GM18505 (cell line): ENCODE measurements at regions not wholly inside any gene's neighbourhood (a gene's known extent, or its start where the extent isn't known, plus 50 kb on each side); places are given as distances from the start of the nearest gene placed in this dataset.

Experiments used
- ATAC-seq: cut with Tn5 transposase; IDR thresholded peaks from one replicate; pipeline ENCODE4 v1.9.1; 2021; ENCODE audit not compliant: unreplicated experiment
- POLR2A ChIP-seq: IDR thresholded peaks from 4 replicates; pipeline ENCODE4 v1.6.1; 2011; ENCODE audit warnings: borderline replicate concordance; ENCODE audit not compliant: insufficient read depth, insufficient read length; ENCODE audit errors: extremely low read depth

DNA sequence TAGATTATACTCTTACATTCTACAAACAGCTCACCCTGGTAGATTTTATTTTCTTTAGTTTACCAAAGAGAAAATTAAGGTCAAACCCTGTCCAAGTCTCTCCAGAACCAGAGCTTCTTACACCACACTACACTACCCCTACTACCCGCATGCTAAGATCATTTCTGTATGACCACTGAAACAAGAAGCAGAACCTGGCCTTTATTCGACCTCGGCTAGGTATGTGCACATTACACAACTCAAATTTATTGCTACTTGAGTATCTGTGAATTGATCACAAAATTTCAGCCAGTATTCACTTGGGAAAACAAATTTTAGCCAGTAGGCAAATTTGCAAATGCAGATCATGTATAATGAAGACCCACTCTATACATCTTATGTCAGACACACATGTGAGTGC lies 2437.0 kb downstream of the PCDH9 start:
- ATAC-seq = no peak
- TF ChIP-seq POLR2A = no peak

GRCh38 chr13:64791373-64791772 lies 2438.8 kb downstream of the PCDH9 start:
- TF ChIP-seq POLR2A = no peak
- no peak for ATAC-seq

DNA sequence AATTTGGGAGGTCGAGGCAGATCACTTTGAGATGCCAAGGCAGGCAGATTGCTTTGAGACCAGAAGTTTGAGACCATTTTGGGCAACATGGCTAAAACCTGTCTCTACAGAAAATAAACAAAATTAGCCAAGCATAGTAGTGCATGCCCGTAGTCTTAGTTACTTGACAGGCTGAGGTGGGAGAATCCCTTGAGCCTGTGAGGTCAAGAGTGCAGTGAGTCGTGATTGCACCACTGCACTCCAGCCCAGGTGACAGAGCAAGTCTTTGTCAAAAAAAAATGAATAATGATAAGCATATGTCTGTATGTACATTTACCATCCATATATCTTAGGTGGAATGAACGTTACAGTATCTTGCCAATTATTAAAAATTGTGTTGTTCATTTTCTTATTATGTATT lies 2447.7 kb downstream of the PCDH9 start:
- ATAC-seq = no peak
- no peak for TF ChIP-seq POLR2A

GRCh38 chr13:64778002-64778401 lies 2452.1 kb downstream of the PCDH9 start:
- TF ChIP-seq POLR2A = no peak
- no peak for ATAC-seq

- no peak for TF ChIP-seq POLR2A
- ATAC-seq = no peak
Measured at GRCh38 chr13:64774915-64775314, 2455.2 kb downstream of the PCDH9 start.

GRCh38 chr13:64770743-64771142 lies 2459.4 kb downstream of the PCDH9 start:
- no peak for ATAC-seq
- TF ChIP-seq POLR2A = no peak

DNA sequence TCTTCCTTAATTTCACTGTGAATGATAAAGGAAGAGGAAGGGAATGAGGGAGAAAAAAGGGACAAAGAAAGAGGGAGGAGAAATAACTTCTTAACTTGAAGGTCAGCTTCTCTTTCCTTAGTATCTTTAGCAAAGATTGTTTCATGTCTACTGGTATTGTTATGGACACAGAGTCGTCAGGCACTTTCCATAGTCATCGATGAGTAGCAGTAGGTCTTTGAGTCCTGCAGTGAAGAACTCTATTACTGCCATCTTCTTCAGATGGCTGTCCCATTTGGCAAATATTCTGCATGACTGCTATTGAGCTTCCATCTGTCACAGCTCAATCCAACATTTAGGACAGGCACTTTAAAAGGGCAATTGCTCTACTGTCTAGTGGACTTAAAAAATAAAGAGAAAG lies 2463.1 kb downstream of the PCDH9 start:
- no peak for TF ChIP-seq POLR2A
- ATAC-seq = no peak

GRCh38 chr13:64765636-64766035 lies 2464.5 kb downstream of the PCDH9 start:
- no peak for TF ChIP-seq POLR2A
- no peak for ATAC-seq

DNA sequence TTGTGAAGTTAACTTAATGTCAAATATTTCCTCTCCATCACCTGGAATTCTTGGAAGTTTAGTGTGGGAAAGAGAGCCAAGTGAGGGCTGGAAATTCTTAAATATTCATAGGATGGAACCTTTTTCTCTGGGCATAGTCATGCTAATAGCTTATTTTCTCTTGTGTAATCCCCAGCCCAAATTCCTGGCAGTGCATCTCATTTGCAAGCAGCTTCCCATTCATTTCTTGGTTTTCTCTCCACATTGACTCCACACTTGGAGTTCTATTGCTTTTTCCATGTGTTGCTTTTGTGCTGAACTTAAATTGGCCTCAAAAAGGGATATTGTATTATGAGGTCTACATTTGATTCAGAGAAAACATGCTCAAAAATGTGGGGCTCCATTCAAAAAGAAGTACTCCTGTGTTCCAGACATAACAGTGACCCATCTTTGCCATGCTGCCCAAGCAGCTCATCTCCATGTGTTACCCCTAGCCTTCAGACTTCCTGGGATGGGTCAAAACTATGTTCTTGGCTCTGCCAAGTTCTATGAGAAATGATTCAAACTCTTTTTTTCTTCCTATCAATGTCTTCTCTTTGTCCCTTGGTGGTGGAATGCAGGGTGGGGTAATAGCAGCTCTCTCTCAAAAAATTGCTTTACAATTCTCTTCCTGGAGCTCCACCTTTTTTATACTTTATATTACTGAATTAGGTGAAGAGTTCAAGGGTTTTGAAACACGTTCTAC lies 2471.5 kb downstream of the PCDH9 start:
- no peak for ATAC-seq
- no peak for TF ChIP-seq POLR2A

- TF ChIP-seq POLR2A = no peak
- ATAC-seq = no peak
Measured at GRCh38 chr13:64756621-64757020, 2473.5 kb downstream of the PCDH9 start.

DNA sequence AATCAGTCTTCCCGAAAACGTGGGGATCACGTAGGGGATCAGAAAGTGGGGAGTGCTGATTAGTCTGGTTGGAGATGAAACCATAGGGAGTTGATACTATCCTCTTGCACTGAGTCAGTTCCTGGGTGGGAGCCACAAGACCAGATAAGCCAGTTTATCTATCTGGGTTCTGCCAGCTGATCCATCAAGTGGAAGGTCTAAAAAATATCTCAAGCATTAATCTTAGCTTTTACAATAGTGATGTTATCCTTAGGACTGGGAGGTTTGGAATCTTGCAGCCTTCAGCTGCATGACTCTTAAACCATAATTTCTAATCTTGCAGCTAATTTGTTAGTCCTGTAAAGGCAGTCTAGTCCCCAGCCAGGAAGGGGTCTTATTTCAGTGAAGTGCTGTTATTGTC lies 2474.2 kb downstream of the PCDH9 start:
- no peak for TF ChIP-seq POLR2A
- no peak for ATAC-seq

DNA sequence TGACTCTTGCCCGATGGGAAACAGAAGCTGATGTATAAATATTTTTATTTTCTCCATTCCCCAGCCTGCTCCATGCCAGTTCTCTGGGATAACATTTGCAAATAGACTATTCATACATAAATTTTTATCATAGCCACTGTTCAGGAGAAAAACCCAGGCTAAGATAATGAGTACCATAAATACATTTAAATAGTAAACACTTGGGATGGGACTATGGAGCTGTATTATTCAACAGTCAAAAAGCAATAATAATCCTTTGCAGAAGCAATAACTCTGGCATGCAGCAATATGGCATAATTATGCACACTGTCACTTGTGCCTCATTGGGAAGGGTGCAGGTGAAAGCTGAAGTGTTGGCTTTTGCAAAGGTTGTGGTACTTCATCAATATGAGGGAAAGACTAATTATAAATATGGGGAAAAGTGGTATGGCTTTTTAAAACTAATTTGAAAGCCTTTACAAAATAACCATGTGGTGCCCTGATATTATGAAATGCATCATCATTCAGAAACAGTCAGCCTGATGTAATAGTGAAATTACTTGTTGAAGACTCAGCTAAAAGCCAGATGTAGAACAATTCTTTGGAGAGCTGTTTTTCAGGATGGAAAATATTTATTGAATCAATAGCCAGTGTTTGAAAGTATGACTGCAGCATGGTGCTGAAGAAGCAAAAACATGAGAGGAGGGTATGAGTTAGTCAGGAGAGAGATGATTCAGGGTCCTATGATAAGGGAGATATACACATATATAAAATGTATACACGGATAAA lies 2476.7 kb downstream of the PCDH9 start:
- no peak for TF ChIP-seq POLR2A
- ATAC-seq = no peak

GRCh38 chr13:64749301-64749700 lies 2480.8 kb downstream of the PCDH9 start:
- TF ChIP-seq POLR2A = no peak
- ATAC-seq = no peak

DNA sequence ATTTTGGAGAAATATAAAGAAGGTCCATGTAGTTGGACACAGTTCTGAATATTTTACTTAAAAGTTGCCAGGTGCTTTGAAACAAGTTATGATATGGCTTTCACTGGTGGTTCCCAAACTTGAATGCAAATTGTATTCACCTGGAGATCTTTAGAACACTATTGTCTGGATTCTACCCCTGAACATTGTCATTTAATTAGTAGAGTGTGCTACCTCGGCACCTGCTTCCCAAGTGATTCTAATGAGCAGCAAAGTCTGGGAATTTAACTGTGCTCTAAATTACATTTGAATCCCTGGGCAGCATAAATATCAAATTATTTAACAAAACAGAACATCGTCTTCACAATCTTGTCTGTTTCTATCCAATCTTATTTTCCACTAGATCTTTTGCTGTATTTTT lies 2483.3 kb downstream of the PCDH9 start:
- ATAC-seq = no peak
- no peak for TF ChIP-seq POLR2A
